HepG2 (cell line): ENCODE measurements at regions not wholly inside any gene's neighbourhood (a gene's known extent, or its start where the extent isn't known, plus 50 kb on each side); places are given as distances from the start of the nearest gene placed in this dataset.

Experiments
- ATAC-seq: fragments of 200-7000 bp; cut with Tn5 transposase; 3 replicates; pipeline ENCODE4 v1.9.1; 2020; ENCODE audit warnings: mild to moderate bottlenecking, moderate library complexity
- BruUV-seq: library from RNA; stranded (reverse); fragments of 400-500 nt; replicated peaks from 2 replicates; lab custom pipeline; 2021; lab: Mats Ljungman, UMichigan
- CTCF ChIA-PET: fragments of 300-600 bp; formaldehyde crosslinking; extraction: SDS; loops from one replicate; lab custom pipeline; 2021; ENCODE audit warnings: low total read pairs, inconsistent platforms, low intra/inter-chr PET ratio; lab: Yijun Ruan, JAX
- POLR2A ChIA-PET: fragments of 350-600 bp; sonication (Branson Sonifier 250); formaldehyde crosslinking; loops from one replicate; lab custom pipeline; 2020; ENCODE audit warnings: antibody characterized with exemption, inconsistent platforms; lab: Yijun Ruan, JAX
- DNase-seq: peaks from one replicate; pipeline ENCODE4 v3.0.0-alpha.2; 2015; ENCODE audit warnings: low spot score
- FAIRE-seq: peaks from 3 replicates; lab custom pipeline; 2011; peaks lifted over from hg19 to GRCh38; lab: Jason Lieb, UNC
- H2AFZ ChIP-seq: one replicate; pipeline ENCODE4 v1.6.1; 2011; ENCODE audit warnings: low read length, inconsistent platforms
- H3K27ac ChIP-seq: fragments of 300-600 bp; 3 replicates; pipeline ENCODE4 v1.8.0; 2011; ENCODE audit warnings: mixed run types, mild to moderate bottlenecking, mixed read lengths, low read length, inconsistent platforms; ENCODE audit not compliant: insufficient read depth; ENCODE audit errors: extremely low read length
- H3K27me3 ChIP-seq, 2 experiments: fragments of 200-600 bp in 1 of 2; 2 replicates in 1 of 2; 3 replicates in 1 of 2; pipeline versions ENCODE4 v1.6.0 to v1.8.0; 2011; ENCODE audit warnings: low read length in 2 of 2, mild to moderate bottlenecking in 2 of 2, moderate library complexity in 2 of 2, inconsistent platforms in 1 of 2; ENCODE audit not compliant: insufficient read depth in 2 of 2, control insufficient read depth in 1 of 2
- H3K36me3 ChIP-seq, 2 experiments: fragments of 200-600 bp in 1 of 2; replicated peaks in 1 of 2; 2 replicates in 1 of 2; 3 replicates in 1 of 2; pipeline versions ENCODE4 v1.5.1 to v1.8.0; 2011; ENCODE audit warnings: low read length in 2 of 2, inconsistent platforms in 1 of 2; ENCODE audit not compliant: insufficient read depth in 2 of 2, control insufficient read depth in 1 of 2
- H3K4me1 ChIP-seq: 2 replicates; pipeline ENCODE4 v1.5.1; 2012; ENCODE audit warnings: low read length, inconsistent platforms; ENCODE audit not compliant: insufficient read depth
- H3K4me2 ChIP-seq: 2 replicates; pipeline ENCODE4 v1.6.0; 2011; ENCODE audit warnings: low read depth, low read length, inconsistent platforms
- H3K4me3 ChIP-seq, 3 experiments: fragments of 200-600 bp in 1 of 3; sonication (generic), shearing (Covaris generic) in 1 of 3; replicated peaks in 1 of 3; 2 replicates each; pipeline ENCODE4 v1.5.1; 2011 to 2016; ENCODE audit warnings: low read length in 3 of 3, inconsistent platforms in 2 of 3, low read depth in 2 of 3, mild to moderate bottlenecking in 2 of 3, control low read depth in 1 of 3, mixed read lengths in 1 of 3; ENCODE audit not compliant: insufficient read depth in 1 of 3
- H3K79me2 ChIP-seq: one replicate; pipeline ENCODE4 v1.6.1; 2011; ENCODE audit warnings: low read length, inconsistent platforms; ENCODE audit not compliant: insufficient read depth
- H3K9ac ChIP-seq: 2 replicates; pipeline ENCODE4 v1.6.0; 2011; ENCODE audit warnings: mild to moderate bottlenecking, low read depth, low read length, inconsistent platforms; ENCODE audit not compliant: insufficient read depth
- H3K9me3 ChIP-seq: 2 replicates; pipeline ENCODE4 v1.5.1; 2012; ENCODE audit warnings: mild to moderate bottlenecking, low read length
- H4K20me1 ChIP-seq: 2 replicates; pipeline ENCODE4 v1.6.0; 2011; ENCODE audit warnings: inconsistent platforms, mild to moderate bottlenecking, low read length, moderate library complexity; ENCODE audit not compliant: insufficient read depth
- GLMP ChIP-seq: sonication (generic); formaldehyde crosslinking; IDR thresholded peaks from 2 replicates; pipeline ENCODE4 v1.9.0; 2021; ENCODE audit warnings: missing genetic modification reagents, mild to moderate bottlenecking, borderline replicate concordance
- KDM2A ChIP-seq: sonication (generic); formaldehyde crosslinking; IDR thresholded peaks from 2 replicates; pipeline ENCODE4 v1.4.0; 2020; ENCODE audit warnings: low read depth, missing genetic modification reagents, borderline replicate concordance
- MBNL3 ChIP-seq: fragments of 250-450 bp; sonication (Bioruptor Pico); conservative IDR thresholded peaks from 2 replicates; pipeline ENCODE4 v1.8.0; 2022; ENCODE audit warnings: mild to moderate bottlenecking, inconsistent platforms
- ZNF569 ChIP-seq: sonication (generic); formaldehyde crosslinking; IDR thresholded peaks from 2 replicates; pipeline ENCODE4 v1.5.0; 2020; ENCODE audit warnings: mild to moderate bottlenecking, missing genetic modification reagents, moderate library complexity, borderline replicate concordance
- ZXDC ChIP-seq: sonication (generic); formaldehyde crosslinking; IDR thresholded peaks from 2 replicates; pipeline ENCODE4 v1.5.0; 2020; ENCODE audit warnings: mild to moderate bottlenecking, missing genetic modification reagents
- WGBS: methylation state at CpG from one replicate; pipeline ENCODE4 v1.1.6; 2017; ENCODE audit warnings: low lambda C conversion rate; 5-methylcytosine and 5-hydroxymethylcytosine counted together
- in situ Hi-C: cut with HindIII; loops from 2 replicates; pipeline ENCODE4 v1.10.0; 2017; ENCODE audit warnings: low pct_unique_long_range_greater_than_20kb; ENCODE audit not compliant: extremely low pct_ligation_motif_present
- intact Hi-C: fragments of 100-400 bp; cut with micrococcal nuclease; formaldehyde crosslinking; loops from one replicate; pipeline ENCODE4 v1.10.0; 2022; ENCODE audit not compliant: unreplicated experiment
- TF ChIP-seq, protein P1 (sequence below): sonication (generic); formaldehyde crosslinking; IDR thresholded peaks from 2 replicates; pipeline ENCODE4 v1.8.0; 2022; ENCODE audit warnings: missing genetic modification reagents, mild to moderate bottlenecking, borderline replicate concordance
- TF ChIP-seq, protein P2 (sequence below), 2 experiments: sonication (generic) in 1 of 2; formaldehyde crosslinking in 1 of 2; IDR thresholded peaks; 2 replicates each; pipeline versions ENCODE4 v1.4.0 to v1.6.1; 2018 to 2020; ENCODE audit warnings: missing genetic modification reagents in 2 of 2, borderline replicate concordance in 1 of 2, low read depth in 1 of 2, mild to moderate bottlenecking in 1 of 2, missing biosample characterization in 1 of 2

GRCh38 chr5:89276566-89277305 is 393.8 kb upstream of the MEF2C start:
- H3K27me3 ChIP-seq = no peaks in the 10 kb centered on the region
- no peak overlapping the region for H3K9ac ChIP-seq
- TF ChIP-seq, protein P1, sequence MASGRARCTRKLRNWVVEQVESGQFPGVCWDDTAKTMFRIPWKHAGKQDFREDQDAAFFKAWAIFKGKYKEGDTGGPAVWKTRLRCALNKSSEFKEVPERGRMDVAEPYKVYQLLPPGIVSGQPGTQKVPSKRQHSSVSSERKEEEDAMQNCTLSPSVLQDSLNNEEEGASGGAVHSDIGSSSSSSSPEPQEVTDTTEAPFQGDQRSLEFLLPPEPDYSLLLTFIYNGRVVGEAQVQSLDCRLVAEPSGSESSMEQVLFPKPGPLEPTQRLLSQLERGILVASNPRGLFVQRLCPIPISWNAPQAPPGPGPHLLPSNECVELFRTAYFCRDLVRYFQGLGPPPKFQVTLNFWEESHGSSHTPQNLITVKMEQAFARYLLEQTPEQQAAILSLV (CRISPR knock-in tag) = no peak
- ChIA-PET POLR2A (no interaction called here), CTCF (no interaction called here)
- in situ Hi-C loops = no loop called here
- H3K4me1 ChIP-seq = no peaks in the 10 kb centered on the region
- no peaks in the 10 kb centered on the region for H3K79me2 ChIP-seq
- no peak overlapping the region for H3K4me3 ChIP-seq
- no peak overlapping the region for H2AFZ ChIP-seq
- no peaks in the 10 kb centered on the region for H4K20me1 ChIP-seq
- H3K27ac ChIP-seq = no peak overlapping the region
- ATAC-seq (no peak), DNase-seq (no peak), FAIRE-seq (no peak)
- intact Hi-C loops = no loop called here
- H3K9me3 ChIP-seq = no peaks in the 10 kb centered on the region
- BruUV-seq = no TSS peak
- H3K36me3 ChIP-seq = no peaks in the 10 kb centered on the region
- no peak overlapping the region for H3K4me2 ChIP-seq
- 7% methylated on average over 1 of the region's 1 CpG for WGBS

DNA sequence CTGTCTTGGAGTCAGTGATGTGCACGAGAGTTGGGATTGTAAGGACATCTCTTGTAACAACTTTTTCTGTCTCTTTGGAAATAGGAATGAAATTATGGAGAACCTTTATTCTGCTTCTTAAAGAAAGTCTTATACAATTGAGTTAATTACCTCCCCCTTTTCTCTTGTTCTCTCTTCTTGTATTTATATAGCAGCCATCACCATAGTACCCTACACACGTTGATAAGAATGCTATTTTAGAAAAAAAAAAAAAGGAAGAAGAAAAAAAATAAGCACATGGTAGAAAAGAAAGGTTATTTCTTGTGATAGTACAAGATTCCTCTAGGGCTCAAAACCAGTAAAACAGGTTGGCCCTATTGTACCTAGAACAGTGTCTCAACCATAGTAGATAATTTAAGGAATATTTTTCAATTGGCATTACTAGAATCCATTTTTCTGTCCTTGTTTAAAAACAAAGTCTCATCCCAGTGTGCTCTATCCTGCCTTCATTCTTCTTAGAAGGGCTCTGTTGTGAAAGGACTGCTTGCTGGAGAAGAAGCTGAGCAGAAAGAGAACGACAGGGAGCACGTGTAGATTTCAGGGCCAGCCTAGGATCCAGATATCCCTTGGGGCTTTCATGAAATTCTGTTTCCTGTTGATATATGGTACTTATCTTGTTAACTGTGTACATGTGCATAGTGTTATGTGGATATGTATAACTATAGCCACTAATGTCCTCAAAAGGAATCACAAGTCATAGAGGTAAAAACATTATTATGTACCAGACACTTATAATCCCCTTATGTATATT is 392.3 kb upstream of the MEF2C start:
- H3K9ac ChIP-seq = no peak overlapping the region
- no TSS peak for BruUV-seq
- in situ Hi-C loops = no loop called here
- DNase-seq = no peak
- POLR2A ChIA-PET = no interaction called here
- H3K79me2 ChIP-seq = no peaks in the 10 kb centered on the region
- ATAC-seq = no peak
- no peak overlapping the region for H3K4me2 ChIP-seq
- WGBS = 0% methylated on average over 4 of the region's 4 CpGs
- no peak overlapping the region for H3K27ac ChIP-seq
- H3K9me3 ChIP-seq = no peaks in the 10 kb centered on the region
- H3K36me3 ChIP-seq = no peaks in the 10 kb centered on the region
- TF ChIP-seq ZNF569 (CRISPR knock-in tag) = no peak
- no peak for TF ChIP-seq MBNL3 (CRISPR knock-in tag)
- TF ChIP-seq, protein P2, sequence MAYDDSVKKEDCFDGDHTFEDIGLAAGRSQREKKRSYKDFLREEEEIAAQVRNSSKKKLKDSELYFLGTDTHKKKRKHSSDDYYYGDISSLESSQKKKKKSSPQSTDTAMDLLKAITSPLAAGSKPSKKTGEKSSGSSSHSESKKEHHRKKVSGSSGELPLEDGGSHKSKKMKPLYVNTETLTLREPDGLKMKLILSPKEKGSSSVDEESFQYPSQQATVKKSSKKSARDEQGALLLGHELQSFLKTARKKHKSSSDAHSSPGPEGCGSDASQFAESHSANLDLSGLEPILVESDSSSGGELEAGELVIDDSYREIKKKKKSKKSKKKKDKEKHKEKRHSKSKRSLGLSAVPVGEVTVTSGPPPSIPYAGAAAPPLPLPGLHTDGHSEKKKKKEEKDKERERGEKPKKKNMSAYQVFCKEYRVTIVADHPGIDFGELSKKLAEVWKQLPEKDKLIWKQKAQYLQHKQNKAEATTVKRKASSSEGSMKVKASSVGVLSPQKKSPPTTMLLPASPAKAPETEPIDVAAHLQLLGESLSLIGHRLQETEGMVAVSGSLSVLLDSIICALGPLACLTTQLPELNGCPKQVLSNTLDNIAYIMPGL (CRISPR knock-in tag; IDR thresholded peaks at IDR 0.05; ENCODE audit: borderline replicate concordance in 1 of 2, low read depth in 1 of 2) = no peak
- TF ChIP-seq KDM2A (CRISPR knock-in tag) = no peak
- no peak for TF ChIP-seq GLMP (CRISPR knock-in tag)
- no peak for TF ChIP-seq ZXDC (CRISPR knock-in tag)
- no peak for FAIRE-seq
- CTCF ChIA-PET = no interaction called here
- H3K27me3 ChIP-seq = no peaks in the 10 kb centered on the region
- H4K20me1 ChIP-seq = no peaks in the 10 kb centered on the region
- intact Hi-C loops = no loop called here
- no peak overlapping the region for H2AFZ ChIP-seq
- no peak overlapping the region for H3K4me3 ChIP-seq
- no peaks in the 10 kb centered on the region for H3K4me1 ChIP-seq
